CD4-positive, alpha-beta T cell treated with Interleukin-6 for 4 hours (primary cell): ENCODE measurements at regions not wholly inside any gene's neighbourhood (a gene's known extent, or its start where the extent isn't known, plus 50 kb on each side); places are given as distances from the start of the nearest gene placed in this dataset.
"Not testable (repeated sequence)": the region's sequence is repeated elsewhere in the genome, so short reads cannot be mapped to it uniquely, and the experiment has no call there.

Source experiments
- DNase-seq: peaks from one replicate; pipeline ENCODE4 v3.0.0-alpha.2; 2020; ENCODE audit warnings: mixed read lengths

GRCh38 chr10:60613434-60613833 lies 164.8 kb upstream of the CDK1 start:
- DNase-seq: no peak

GRCh38 chr10:60611291-60611747 lies 167.0 kb upstream of the CDK1 start:
- peak; percentile 3 for DNase-seq

GRCh38 chr10:60607372-60607771 lies 170.9 kb upstream of the CDK1 start:
- DNase-seq: no peak

- DNase-seq: no peak
Observed at GRCh38 chr10:60606343-60607080, 171.8 kb upstream of the CDK1 start.

- DNase-seq: no peak
Observed at GRCh38 chr10:60605476-60605875, 172.8 kb upstream of the CDK1 start.

- DNase-seq: no peak
Observed at GRCh38 chr10:60604342-60604741, 173.9 kb upstream of the CDK1 start.

- no peak for DNase-seq
Observed at GRCh38 chr10:60597513-60597912, 180.8 kb upstream of the CDK1 start.

GRCh38 chr10:60595852-60596251 lies 182.4 kb upstream of the CDK1 start:
- DNase-seq: no peak

- DNase-seq: no peak
Observed at GRCh38 chr10:60594476-60595051, 183.7 kb upstream of the CDK1 start.

- DNase-seq: no peak
Observed at GRCh38 chr10:60591119-60591518, 187.2 kb upstream of the CDK1 start.

- no peak for DNase-seq
Observed at GRCh38 chr10:60589376-60589775, 188.9 kb upstream of the CDK1 start.

GRCh38 chr10:60581782-60582181 lies 192.1 kb upstream of the ANK3 start:
- not testable (repeated sequence) for DNase-seq

GRCh38 chr10:60578217-60578616 lies 188.5 kb upstream of the ANK3 start:
- DNase-seq: no peak

- DNase-seq: no peak
Observed at GRCh38 chr10:60576130-60577069, 186.7 kb upstream of the ANK3 start.

GRCh38 chr10:60575105-60575504 lies 185.4 kb upstream of the ANK3 start:
- DNase-seq: no peak

- no peak for DNase-seq
Observed at GRCh38 chr10:60574388-60574787, 184.7 kb upstream of the ANK3 start.

- no peak for DNase-seq
Observed at GRCh38 chr10:60573336-60573735, 183.7 kb upstream of the ANK3 start.

GRCh38 chr10:60572511-60573194 lies 183.0 kb upstream of the ANK3 start:
- peak; percentile 15 for DNase-seq

GRCh38 chr10:60570896-60571295 lies 181.2 kb upstream of the ANK3 start:
- no peak for DNase-seq

- DNase-seq: no peak
Observed at GRCh38 chr10:60570272-60570865, 180.7 kb upstream of the ANK3 start.

- no peak for DNase-seq
Observed at GRCh38 chr10:60569681-60570080, 180.0 kb upstream of the ANK3 start.

- DNase-seq: no peak
Observed at GRCh38 chr10:60566096-60566495, 176.4 kb upstream of the ANK3 start.

- no peak for DNase-seq
Observed at GRCh38 chr10:60565492-60565891, 175.8 kb upstream of the ANK3 start.
